ENCODE measurements at regions not wholly inside any gene's neighbourhood (a gene's known extent, or its start where the extent isn't known, plus 50 kb on each side); places are given as distances from the start of the nearest gene placed in this dataset.

DNA sequence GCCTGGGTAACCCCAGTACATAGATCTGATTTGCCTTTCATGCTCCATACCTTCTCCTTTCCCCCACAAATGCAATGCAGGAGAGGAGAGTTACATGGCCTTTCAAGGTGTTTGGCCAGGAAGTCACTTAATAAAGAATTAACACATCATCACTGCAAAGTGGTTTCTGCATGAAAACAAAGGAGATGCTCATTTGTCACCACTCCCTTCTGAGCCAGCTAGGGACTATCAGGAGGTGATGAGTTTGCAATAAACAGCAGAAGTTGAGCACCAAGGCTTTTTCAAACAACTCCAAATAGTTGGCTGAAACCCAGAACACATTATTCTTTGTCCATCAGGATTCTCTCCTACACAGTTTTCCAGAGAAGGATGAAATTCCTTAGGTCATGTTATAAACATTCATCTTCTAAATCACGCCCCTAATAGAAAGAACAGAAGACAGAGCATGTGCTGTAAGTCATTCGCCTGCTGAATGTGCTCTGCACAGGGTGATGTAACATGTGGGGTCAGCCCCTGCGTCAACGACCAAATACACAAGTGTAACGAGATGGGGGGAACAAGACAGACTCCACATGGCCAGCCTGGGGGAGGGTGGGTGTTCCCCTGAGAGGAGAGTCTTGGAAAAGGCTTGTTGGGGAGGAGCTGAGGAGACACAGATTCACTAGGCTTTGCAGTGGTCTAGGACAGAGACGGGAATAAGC lies 87.3 kb upstream of the RMDN2 start:
- no peak for DNase-seq (ENCODE audit: low read depth in 3 of 3)

DNA sequence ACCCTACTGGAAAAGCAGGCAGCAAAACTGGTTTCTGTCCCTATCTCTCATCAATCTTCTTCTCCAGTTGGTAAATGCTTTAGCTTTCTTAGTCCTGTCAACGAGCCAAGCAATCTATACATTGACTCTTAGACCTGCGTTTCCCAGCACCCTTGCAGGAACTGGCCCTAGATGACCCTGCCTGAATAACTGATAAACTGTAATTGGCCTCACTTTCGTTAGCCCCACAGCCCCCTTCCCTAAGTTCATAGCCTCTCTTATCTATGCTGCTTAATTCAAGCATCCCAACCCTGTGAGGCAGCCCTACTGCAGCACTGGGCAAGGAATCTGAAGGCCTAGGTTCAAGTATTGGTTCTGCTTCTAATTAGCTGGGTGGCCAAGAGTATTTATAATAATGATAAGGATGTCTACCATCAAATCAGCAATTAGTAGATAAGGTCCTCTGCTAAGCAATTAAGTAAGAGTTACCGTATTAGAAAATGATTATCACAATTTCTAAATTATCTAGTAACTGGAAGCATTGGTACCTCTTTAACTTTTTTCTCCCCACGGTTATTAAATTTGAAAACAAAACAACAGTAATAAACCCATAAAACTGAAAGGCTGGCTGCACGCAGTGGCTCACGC lies 86.4 kb upstream of the RMDN2 start:
- DNase-seq (ENCODE audit: low read depth in 3 of 3) = no peak

DNA sequence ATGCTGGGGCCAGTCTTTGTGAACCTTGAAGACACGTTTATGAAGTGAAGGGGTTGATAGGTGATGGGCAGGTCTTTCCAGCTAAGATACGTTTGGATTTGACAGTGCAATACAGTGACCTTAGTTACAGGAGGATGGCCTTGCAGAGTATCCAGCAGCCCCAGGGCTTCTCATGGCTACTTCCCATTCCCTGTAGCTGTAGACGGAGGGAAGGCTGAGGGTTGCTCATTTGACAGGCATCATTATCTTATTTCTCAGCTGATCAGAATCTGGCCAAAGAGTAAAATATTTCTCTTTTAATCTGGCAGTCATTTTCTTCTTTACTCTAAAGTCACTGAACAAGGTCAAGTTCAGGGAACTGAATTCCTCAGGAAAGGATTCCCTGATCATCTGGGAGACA lies 85.1 kb upstream of the RMDN2 start:
- no peak for DNase-seq (ENCODE audit: low read depth in 3 of 3)

DNA sequence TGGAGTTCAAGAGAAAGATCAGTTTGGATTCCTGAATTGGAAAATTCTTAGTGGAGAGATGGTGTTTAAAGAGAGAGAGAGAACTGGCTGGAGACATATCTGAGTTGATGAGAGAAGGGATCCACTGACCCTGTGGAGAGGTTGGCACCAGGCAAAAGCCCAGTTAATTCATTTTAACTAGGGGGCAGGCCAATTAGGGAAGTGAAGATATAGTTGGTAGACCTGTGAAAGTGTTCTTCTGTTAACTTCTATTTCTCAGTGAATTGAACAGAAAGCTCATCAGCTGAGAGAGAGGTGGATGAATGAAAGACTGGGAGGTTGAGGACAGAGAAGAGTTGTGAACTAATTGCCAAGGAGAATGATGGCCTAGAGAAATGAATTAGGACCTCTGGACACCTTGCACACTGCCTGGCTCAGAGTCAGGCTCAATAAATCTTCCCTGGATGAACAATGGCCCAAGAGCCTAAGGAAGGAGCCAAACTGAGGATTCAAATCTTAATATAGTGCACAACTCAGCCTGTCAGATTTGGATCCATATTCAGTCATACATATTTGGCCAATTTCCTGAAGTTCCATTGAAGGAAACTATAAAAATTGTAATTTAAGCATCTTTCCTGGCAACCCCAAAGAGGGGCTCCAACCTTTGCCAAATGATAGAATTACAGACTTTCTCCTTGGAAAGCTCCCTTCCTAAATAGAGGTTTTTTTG lies 82.2 kb upstream of the RMDN2 start:
- no peak for DNase-seq (ENCODE audit: low read depth in 3 of 3)

DNA sequence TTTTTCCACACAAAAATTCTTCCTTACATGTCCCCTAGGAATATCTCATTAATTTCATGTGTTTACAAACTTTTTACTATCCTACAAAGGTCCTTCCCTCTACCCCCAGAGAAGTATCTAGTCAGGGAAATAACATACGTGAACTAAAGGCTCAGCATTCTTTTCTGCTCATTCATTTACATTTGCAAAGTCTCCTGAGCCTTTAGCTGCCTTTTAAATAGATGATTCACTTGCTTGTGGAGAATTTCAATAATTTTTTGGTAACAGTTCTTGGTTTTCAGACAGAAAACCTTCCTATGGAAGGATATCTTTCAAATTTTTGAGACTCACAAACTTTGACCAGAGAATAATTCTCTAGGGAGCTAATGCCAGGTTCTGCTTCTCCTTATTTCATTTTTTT lies 81.5 kb upstream of the RMDN2 start:
- DNase-seq (ENCODE audit: low read depth in 3 of 3) = no peak

DNA sequence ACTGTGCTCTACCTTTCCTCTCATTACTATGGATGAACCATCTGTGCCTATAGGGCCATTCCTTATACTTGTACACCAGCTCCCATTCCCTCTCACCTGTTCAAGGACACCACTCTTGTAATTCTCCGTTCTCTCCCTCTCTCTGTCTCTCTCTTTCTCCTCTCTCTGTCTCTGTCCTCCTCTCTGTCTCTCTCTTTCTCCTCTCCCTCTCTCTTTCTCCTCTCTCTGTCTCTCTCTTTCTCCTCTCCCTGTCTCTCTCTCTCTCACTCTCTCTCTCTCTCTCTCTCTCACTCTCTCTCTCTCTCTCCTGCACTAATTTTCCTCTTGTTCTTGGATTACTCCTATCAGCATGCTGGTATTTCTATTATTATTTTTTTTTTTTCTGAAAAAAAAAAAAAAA lies 78.9 kb upstream of the RMDN2 start:
- DNase-seq (ENCODE audit: low read depth in 3 of 3) = no peak

DNA sequence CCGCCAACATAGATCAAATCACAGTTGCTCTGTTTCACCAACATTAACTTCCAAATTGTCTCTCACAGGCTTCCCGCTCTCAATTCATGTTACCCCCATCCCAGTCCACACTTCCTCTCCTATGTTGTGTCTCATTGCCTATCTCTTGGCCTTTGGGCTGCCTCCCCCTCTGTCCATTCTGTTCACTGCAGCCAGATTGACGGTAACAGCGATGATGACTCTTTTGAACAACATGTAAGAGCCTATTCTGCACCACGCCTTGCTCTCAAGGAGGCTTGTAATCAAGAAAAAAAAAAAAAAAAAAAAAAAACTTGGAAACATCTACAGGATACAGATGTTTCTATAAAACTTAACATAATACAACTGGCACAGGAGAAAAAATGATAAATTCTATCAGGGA lies 77.3 kb upstream of the RMDN2 start:
- no peak for DNase-seq (ENCODE audit: low read depth in 3 of 3)

DNA sequence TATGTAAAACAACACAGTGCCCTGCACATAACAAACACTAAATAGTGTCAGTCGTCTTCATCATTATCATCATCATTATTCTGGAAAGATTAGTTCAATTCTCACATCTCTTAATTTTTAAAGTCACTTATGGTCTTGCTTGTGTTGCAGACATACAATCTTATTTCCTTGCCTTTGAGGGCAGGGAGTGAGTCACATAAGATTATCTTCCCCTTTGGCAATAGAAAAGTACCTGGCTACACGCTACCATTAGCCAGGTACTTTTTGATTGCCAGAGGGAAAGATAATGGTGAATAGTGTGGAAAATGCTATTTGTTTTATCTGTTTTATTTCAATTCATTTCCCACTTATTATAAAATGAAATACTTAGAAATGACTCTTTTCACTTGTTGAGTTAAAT lies 76.6 kb upstream of the RMDN2 start:
- DNase-seq (ENCODE audit: low read depth in 3 of 3) = no peak

DNA sequence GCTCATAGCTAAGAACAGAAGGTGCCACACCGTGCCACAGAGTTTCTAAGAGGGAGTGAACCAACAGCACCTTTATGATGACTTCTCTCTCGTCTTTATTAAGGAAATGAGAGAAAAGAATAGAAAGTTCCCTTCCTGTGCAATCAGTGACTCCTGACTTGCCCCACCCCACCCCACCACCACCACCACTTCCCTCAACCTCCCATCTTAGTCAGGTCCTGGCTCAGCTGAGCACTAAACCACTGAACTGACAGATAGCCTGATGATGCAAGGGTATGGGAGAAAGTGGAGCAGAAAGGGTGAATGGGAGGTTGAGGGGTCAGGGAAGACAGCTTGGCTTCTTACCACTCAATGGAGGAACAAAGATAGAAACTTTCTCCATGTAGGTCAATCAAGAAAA lies 75.2 kb upstream of the RMDN2 start:
- DNase-seq (ENCODE audit: low read depth in 3 of 3) = no peak

DNA sequence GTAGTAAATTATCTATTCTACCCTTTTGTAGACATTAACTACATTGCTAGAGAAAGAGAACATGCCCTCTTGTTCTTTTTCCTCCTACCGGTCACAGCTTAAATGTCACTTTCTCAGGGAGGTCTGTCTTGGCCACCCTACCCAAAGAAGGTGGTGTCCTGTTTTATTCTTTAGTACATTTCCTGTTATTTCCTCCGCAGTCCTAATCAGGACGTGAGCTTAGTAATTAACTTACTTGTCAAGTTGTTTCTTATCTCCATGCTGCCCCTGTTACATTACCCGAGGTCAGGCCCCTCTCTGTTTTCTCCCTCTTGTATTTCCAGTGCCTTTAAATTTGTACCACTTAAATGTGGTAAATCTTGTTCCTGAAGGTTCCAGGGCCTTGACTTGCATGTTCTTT lies 73.7 kb upstream of the RMDN2 start:
- DNase-seq (ENCODE audit: low read depth in 3 of 3) = no peak

DNA sequence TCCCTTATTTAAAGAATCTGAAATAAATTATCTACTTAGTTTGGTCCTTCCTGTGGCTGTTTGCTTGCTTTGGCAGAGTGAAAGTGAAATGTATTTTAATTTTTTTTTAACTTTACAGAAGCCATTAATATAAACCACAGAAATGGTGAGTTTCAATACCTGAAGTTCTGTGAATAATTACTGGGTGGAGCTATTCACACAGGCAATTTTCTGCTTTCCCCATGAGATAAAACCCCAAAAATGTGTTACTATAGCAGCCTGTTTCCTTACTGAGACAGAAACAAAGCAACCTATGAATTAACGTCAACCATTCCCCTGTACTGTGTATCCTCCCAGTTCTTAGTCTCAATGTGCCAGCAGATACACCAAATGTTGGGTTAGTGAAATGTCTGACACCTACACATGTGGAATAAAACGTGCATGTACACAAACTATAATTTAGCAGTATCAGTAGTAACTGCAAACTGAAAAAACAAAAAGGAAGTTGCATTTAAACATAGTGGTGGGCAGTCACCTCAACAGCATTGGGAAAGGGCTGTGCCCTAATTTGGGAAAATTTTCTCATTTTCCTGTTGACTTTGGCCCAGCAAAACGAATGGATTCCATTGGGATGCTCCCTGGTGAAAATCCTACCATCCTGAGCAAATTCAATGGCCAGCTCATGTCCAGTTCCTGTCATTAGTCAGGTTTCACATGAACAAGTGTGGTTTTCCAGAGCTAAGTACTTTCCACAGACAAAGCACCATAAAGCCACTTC lies 73.1 kb upstream of the RMDN2 start:
- no peak for DNase-seq (ENCODE audit: low read depth in 3 of 3)

DNA sequence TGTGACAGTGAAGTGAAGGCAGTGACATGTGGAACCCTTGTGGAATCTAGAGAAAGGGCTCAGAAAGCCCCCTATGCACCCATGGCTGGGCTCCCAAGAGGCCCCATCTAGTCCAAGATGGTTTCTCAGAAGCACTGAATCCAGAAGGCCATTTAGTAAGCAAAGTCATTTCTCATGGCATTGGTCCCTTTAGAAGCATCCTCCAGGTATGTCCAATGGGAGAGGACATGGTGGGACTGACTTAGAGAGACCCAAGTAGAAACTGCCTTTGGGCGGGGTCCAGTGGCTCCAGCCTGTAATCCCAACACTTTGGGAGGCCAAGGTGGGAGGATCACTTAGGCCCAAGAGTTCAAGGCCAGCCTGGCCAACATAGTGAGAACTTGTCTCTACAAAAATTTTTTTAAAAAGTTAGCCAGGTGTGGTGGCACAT lies 72.5 kb upstream of the RMDN2 start:
- DNase-seq (ENCODE audit: low read depth in 3 of 3) = no peak

DNA sequence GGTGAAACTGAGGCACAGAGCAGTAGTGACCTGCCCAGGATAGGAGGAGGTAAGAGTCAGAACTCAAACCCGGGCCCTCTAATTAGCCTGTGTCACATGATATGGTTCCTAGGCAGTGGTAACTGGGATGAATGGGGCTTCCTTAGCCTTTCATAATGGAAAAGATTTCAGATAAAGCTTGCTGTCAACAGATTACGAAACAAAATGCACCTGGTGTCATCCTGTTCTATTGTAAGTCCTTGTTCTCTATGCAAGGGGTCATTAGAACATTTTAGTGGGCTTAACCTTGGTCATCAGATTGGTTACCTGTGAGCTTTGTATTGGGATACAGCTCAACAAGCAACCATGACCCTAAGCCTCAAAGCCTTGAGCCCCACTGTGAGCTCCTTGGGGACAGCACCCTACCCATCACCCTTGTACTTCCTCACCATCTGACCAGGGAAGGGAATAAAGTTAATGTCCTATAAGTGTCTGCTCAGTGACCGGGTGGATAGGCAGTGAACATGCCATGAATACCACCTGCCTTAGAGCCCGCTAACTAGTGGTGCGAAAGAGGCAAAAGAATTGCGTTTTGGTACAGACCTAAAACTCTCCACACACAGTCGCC lies 70.3 kb upstream of the RMDN2 start:
- no peak for DNase-seq (ENCODE audit: low read depth in 3 of 3)

DNA sequence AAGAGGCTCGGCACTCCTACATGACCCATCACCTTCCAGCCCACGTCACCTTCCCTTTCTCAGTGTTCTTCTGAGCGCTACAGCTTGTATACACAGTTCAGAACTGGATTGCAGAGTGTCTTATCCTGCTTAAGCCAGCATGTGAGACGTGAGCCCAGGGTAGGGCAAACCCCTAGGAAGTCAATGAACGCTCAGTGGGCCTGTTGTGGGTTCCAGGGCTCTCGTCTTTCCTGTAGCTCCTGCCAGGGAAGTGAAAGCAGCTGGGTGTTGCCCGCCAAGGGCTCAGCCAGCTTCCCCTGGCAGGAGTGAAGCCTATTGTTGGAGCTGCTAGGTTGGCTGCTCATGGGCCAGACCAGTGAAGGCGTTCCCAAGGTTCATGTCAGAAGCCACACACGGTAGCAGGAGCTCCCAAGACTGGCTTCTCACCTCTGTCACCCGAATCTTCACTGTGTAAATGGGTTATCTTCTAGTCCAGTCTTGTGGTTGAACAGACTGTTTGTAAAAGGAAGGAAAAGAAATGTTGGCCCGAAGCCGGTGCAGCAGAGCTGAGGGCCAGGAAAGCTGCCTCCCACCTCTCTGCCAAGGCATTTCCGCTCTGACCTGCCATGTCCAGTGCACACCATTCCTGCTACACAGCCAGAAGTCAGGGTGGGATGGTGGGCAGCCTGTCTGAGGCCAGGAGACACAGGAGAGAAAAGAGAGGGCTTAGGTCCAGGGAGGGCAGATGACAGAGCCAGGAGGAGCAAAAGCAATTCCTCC lies 69.6 kb upstream of the RMDN2 start:
- no peak for DNase-seq (ENCODE audit: low read depth in 3 of 3)

DNA sequence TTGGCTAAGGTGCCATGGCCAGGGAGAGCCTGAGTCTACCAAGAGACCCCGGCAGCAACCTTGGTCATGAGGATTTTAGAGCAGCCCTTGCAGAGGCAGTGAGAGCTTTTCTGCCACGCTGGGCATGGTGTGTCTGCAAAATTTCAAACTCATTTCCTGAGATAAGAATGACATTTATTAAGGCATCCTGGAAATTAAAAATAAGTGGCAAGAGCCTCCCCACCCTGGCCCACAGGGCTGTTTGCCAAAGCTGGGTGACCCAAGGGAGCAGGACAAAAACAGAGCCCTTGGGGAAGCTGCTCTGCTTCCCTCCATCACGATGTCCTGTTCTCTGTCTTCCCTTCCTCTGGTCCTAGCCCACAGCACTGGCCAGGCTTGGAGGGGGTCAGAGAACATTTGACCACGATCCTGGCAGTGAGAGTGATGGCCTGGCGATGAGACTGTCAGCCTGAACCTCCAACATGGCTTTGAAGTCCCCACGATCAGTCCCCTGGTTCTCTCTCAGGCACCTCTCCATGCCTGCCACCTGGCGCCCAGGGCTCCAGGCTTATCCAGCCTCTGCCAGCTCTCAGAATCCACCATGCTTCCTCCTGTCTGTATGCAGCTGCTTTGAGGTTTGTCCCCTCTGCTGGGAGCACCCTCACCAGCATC lies 68.9 kb upstream of the RMDN2 start:
- no peak for DNase-seq (ENCODE audit: low read depth in 3 of 3)

DNA sequence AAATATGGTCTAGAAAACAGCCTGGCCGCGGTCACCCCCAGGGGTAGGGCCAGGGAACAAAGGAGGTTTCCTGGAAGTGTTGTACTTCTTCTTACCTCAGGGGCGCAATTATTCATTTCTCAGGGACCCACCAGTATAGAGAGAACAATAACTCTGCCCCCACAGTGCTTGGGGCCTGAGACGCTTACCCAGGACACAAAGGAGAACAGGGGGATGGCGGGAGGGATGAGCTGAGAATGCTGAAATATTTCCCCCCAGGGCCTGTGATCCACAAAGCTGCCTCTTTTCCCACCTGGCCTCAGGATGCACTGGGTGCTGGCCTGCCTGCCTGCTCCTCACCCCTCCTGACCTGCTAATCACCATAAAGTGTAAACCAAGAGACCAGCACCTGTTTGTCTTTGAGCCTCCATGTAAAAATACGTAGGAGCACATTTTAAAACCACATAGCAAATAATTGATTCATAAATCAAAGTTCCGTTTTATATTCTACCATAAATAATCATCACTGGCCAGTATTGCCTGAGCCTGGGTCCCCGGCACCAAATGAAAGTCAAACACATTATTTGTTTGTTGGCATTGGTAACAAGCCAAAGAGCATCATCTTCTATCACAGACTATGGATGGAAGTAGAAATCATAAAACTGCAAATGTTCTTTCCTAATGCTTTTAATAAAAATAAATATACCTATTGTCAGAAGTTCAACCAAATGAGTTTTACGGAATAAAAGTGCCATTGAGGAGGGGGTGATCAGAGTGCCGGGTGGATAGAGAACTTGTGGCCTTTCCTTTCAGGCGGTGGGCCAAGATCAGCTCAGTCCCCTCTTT lies 67.3 kb upstream of the RMDN2 start:
- DNase-seq (ENCODE audit: low read depth in 3 of 3) = no peak

DNA sequence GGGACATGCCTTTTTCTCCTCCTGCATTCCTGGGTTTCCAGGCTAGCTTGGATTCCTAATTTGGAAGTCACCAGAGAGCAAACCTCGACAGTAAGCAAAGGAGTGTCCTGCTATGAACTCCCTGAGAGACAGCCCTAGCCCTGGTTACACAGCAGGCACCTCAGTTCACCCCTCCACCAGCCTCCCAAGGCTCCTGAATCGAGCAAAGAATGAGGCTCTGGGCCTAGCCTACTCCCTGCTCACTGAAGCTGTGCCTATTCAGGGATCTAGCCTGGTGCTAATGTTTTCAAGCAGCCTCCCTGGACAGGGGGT lies 66.7 kb upstream of the RMDN2 start:
- no peak for DNase-seq (ENCODE audit: low read depth in 3 of 3)

DNA sequence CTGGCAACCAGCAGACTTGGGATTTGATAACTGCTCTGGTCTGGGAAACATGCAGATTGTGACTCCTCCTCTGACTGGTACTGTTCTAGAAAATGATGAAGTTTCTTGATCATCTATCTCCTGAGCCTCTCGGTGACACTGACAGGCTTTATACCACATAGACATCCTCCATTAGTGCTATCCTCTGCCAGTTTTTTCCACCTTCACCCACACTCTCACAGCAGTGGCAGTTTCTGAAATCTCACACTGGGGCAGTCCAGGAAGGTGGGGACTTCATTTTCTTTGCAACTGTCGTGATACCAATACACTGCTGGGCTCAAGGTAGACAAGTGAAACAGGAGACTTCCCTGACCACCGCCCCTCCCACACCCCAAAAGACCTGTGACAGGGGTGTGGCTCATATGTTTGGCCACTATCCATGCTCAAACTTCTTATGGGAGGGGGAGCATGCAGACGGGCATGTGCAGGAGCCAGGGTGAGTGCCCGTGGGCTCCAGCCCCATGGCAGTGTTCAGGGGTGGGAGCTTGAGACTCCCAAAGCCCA lies 66.3 kb upstream of the RMDN2 start:
- no peak for DNase-seq (ENCODE audit: low read depth in 3 of 3)

DNA sequence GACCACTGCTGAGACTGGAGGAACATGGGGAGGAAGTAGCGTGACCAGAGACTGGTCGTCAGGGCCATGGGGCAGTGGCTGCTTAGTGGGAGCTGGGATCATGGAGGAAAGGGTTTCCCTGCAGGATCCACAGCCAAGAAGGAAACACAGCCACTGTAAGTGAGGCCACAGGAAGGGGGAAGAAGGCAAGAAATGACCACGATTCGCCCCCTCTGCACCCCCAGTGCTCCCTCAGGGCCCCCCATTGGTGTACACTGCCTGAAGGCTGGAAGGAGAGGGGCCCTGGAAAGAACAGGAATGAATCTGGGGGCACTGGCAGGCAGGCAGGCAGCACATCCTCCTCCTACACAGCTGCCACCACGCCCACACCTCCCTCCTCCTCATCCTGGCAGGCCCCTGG lies 62.5 kb upstream of the RMDN2 start:
- DNase-seq (ENCODE audit: low read depth in 3 of 3) = no peak

DNA sequence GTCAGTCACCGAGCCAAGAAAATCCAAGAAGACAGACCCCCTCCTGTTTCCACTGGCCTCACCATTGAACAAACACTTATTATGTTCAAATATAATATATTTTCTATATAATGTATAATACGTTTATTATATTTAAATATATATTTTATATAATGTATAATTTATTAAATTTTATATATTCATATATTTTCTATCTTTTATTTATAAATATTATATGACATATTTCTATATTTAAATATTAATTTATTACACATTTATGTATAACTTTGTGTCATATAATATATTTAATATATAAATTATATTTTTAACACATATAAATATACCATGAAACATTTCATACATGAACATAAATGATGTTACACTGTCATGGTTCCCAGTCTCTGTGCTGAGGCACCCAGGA lies 60.9 kb upstream of the RMDN2 start:
- DNase-seq (ENCODE audit: low read depth in 3 of 3) = no peak
